Kidney (tissue), 13 donors: ENCODE measurements at regions not wholly inside any gene's neighbourhood (a gene's known extent, or its start where the extent isn't known, plus 50 kb on each side); places are given as distances from the start of the nearest gene placed in this dataset.

Experiments
- DNase-seq, 5 donors: peaks; one replicate each; pipeline ENCODE4 v3.0.0-alpha.2; 2013 to 2020
- FAIRE-seq: peaks from 2 replicates; lab custom pipeline; 2012; peaks lifted over from hg19 to GRCh38; lab: Jason Lieb, UNC
- H3K27ac ChIP-seq, 2 donors: one replicate each; pipeline ENCODE4 v1.7.0; 2013; ENCODE audit warnings: low read depth in 2 of 2, low read length in 2 of 2, inconsistent platforms in 1 of 2
- H3K27me3 ChIP-seq: one replicate; pipeline ENCODE4 v1.7.1; 2013; ENCODE audit warnings: low read length, inconsistent platforms; ENCODE audit not compliant: control insufficient read depth, insufficient read depth
- H3K36me3 ChIP-seq, 3 donors: one replicate each; pipeline versions ENCODE4 v1.7.0 to v1.7.1; 2013; ENCODE audit warnings: low read length in 3 of 3, control low read depth in 1 of 3, inconsistent platforms in 1 of 3; ENCODE audit not compliant: insufficient read depth in 3 of 3, control insufficient read depth in 2 of 3
- H3K4me1 ChIP-seq, 3 donors: one replicate each; pipeline versions ENCODE4 v1.7.0 to v1.7.1; 2013; ENCODE audit warnings: low read length in 3 of 3, inconsistent platforms in 1 of 3, low read depth in 1 of 3; ENCODE audit not compliant: control insufficient read depth in 2 of 3, insufficient read depth in 2 of 3
- H3K4me3 ChIP-seq, 3 donors: one replicate each; pipeline versions ENCODE4 v1.7.0 to v1.8.1; 2013; ENCODE audit warnings: low read length in 3 of 3, control low read depth in 1 of 3, inconsistent platforms in 1 of 3
- H3K9ac ChIP-seq, 3 donors: one replicate each; pipeline versions ENCODE4 v1.7.0 to v1.7.1; 2013; ENCODE audit warnings: low read length in 3 of 3, control low read depth in 1 of 3, inconsistent platforms in 1 of 3
- H3K9me3 ChIP-seq, 3 donors: one replicate each; pipeline versions ENCODE4 v1.7.0 to v1.7.1; 2013; ENCODE audit warnings: low read length in 3 of 3, control low read depth in 1 of 3, inconsistent platforms in 1 of 3; ENCODE audit not compliant: control insufficient read depth in 2 of 3, insufficient read depth in 1 of 3
- intact Hi-C: fragments of 100-400 bp; cut with DNase I; formaldehyde crosslinking; loops from one replicate; pipeline ENCODE4 v1.11.1; 2022
- TF ChIP-seq, protein P1 (sequence below): IDR thresholded peaks from 3 replicates; pipeline ENCODE4 v1.5.1; 2012; ENCODE audit warnings: mild to moderate bottlenecking, moderate library complexity, borderline replicate concordance; ENCODE audit not compliant: insufficient read depth; ENCODE audit errors: extremely low read depth
- donor health status: control.
- donor health status: control.
- donor health status: control.
- donor health status: control.
- donor health status: control.
- donor health status: DM: yes; HTN: yes; CAD: no.
- donor health status: Normal renal cell carcinoma (clear cell type).

DNA sequence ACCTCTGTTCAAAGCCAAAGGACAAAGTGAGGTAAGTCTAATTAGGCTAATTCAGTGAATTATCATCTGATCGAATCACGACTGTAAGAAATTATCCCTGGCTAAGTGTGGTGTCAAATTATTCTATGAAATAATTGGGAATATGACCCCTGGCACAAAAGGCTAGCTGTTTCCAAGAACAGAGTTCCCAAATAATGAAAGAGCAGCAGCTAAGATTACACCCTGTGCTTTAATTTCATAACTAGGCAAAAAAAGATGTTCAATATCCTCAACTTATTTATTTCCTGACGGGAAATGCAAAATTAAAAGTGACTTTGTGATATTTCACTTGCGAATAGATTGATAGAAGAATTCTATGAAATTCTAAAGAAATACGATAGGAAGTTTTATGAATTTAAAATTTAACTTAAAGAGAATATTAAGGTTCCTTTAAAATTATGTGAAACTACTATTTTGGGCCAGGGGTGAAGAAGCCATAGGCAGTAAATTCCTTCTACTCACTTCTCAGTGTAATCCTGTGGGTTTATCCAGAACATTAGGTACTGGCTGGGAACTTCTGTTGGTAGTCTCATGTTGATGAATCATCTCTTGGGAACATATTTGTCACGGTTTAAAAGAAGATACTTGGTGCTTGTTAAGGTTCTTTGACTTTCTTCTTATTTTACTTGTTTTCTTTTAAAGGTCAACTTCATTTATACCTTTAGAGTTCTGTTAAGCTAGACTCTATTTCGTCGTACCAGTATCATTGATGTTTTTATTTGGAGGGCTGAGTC lies 148.5 kb downstream of the POLR1F start:
- H3K9ac ChIP-seq = no peak overlapping the region
- intact Hi-C loops = no loop called here
- H3K4me3 ChIP-seq = no peak overlapping the region
- H3K9me3 ChIP-seq = no peaks in the 10 kb centered on the region
- FAIRE-seq (no peak), DNase-seq (no peak)
- H3K36me3 ChIP-seq = no peaks in the 10 kb centered on the region
- TF ChIP-seq, protein P1, sequence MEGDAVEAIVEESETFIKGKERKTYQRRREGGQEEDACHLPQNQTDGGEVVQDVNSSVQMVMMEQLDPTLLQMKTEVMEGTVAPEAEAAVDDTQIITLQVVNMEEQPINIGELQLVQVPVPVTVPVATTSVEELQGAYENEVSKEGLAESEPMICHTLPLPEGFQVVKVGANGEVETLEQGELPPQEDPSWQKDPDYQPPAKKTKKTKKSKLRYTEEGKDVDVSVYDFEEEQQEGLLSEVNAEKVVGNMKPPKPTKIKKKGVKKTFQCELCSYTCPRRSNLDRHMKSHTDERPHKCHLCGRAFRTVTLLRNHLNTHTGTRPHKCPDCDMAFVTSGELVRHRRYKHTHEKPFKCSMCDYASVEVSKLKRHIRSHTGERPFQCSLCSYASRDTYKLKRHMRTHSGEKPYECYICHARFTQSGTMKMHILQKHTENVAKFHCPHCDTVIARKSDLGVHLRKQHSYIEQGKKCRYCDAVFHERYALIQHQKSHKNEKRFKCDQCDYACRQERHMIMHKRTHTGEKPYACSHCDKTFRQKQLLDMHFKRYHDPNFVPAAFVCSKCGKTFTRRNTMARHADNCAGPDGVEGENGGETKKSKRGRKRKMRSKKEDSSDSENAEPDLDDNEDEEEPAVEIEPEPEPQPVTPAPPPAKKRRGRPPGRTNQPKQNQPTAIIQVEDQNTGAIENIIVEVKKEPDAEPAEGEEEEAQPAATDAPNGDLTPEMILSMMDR = no peak
- no peak overlapping the region for H3K27ac ChIP-seq
- no peaks in the 10 kb centered on the region for H3K4me1 ChIP-seq
- H3K27me3 ChIP-seq = no peaks in the 10 kb centered on the region

DNA sequence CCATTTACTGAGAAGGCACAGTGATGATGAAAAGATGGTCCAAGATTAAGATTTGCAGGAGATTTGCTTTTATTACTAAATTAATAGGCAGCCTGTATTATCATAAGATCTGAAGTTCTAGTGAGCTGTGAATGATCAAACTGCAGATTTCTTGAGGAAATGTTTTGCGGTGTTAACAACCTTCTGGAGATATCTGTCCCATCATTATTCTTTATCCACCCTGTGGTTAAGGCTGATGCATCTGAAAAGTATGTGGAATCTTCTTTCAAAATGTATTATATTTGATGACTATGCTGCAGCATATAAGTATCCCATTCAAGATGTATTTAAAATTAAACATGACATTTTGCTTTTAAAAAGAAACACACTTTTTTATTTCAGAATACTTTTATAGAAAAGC lies 150.3 kb downstream of the POLR1F start:
- no peak overlapping the region for H3K27ac ChIP-seq
- H3K4me1 ChIP-seq = no peaks in the 10 kb centered on the region
- no peak for DNase-seq
- H3K27me3 ChIP-seq = no peaks in the 10 kb centered on the region
- H3K9me3 ChIP-seq = no peaks in the 10 kb centered on the region
- intact Hi-C loops = no loop called here
- no peak overlapping the region for H3K4me3 ChIP-seq
- no peak overlapping the region for H3K9ac ChIP-seq
- TF ChIP-seq, protein P1 = no peak
- no peaks in the 10 kb centered on the region for H3K36me3 ChIP-seq
- no peak for FAIRE-seq

DNA sequence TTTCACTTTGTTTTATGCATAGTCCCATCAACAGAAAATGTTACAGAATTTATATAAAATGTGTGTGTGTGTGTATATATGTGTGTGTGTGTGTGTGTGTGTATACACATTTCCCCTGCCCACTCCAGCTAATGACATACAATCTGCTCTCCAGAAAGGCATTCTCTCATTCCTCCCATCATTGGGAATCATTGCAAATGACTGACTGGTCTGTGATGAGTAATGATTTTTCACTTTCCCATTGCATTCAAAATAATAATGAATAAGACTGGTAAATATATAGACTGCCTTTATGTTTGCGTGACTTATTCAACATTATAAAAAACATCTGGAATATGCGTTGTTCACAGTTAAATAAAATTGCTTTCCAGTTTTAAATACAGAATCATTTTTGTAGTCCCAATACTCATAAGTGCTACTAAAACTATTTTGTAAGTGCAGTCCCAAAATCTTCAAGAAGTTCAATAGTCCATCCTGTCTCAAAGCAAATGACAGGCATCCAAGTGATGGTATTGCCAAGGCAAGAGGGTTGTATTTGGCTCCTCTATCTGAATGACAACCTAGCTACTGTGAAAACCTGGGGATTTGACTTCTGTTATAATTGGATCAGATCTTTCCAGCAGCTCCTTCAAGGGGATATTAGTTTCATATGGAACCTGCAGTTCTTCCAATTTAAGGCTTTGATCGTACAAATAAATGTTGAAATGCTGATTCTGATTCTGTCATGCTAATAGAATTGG lies 150.9 kb downstream of the POLR1F start:
- intact Hi-C loops = no loop called here
- H3K36me3 ChIP-seq = no peaks in the 10 kb centered on the region
- no peak for FAIRE-seq

More for the DNA sequence above, 150.9 kb downstream of the POLR1F start:
- Histone ChIP-seq H3K4me3 (no peak overlapping the region), H3K4me1 (no peaks in the 10 kb centered on the region), H3K9ac (no peak overlapping the region), H3K27me3 (no peaks in the 10 kb centered on the region), H3K27ac (no peak overlapping the region), H3K9me3 (no peaks in the 10 kb centered on the region)
- no peak for DNase-seq
- TF ChIP-seq, protein P1 = no peak
